ENCODE measurements at regions not wholly inside any gene's neighbourhood (a gene's known extent, or its start where the extent isn't known, plus 50 kb on each side); places are given as distances from the start of the nearest gene placed in this dataset.
"Not testable (repeated sequence)": the region's sequence is repeated elsewhere in the genome, so short reads cannot be mapped to it uniquely, and the experiment has no call there.

GRCh38 chr2:208686665-208687064 is 280.1 kb downstream of the PTH2R start:
- Histone ChIP-seq H3K4me3 (ENCODE audit: low read length in 3 of 3) (no peak overlapping the region), H3K9ac (ENCODE audit: low read length in 3 of 3) (no peak overlapping the region), H3K27ac (ENCODE audit: low read depth in 2 of 2, low read length in 2 of 2) (no peak overlapping the region), H3K36me3 (ENCODE audit: control insufficient read depth in 2 of 3, insufficient read depth in 3 of 3, low read length in 3 of 3) (no peaks in the 10 kb centered on the region), H3K27me3 (ENCODE audit: control insufficient read depth, insufficient read depth, low read length) (no peaks in the 10 kb centered on the region), H3K4me1 (ENCODE audit: control insufficient read depth in 2 of 3, insufficient read depth in 2 of 3, low read depth in 1 of 3, low read length in 3 of 3) (no peaks in the 10 kb centered on the region), H3K9me3 (ENCODE audit: control insufficient read depth in 2 of 3, insufficient read depth in 1 of 3, low read length in 3 of 3) (peaks cover 0 to 4% (median 2%) of the 10 kb centered on the region in 3 donors)
- DNase-seq (no peak), FAIRE-seq (peak; percentile 30)
- no peak for TF ChIP-seq CTCF (IDR thresholded peaks at IDR 0.05; ENCODE audit: borderline replicate concordance, extremely low read depth, insufficient read depth)
- intact Hi-C loops (cut with DNase I): no loop called here

- H3K9ac ChIP-seq (ENCODE audit: low read length in 3 of 3); H3K4me1 ChIP-seq (ENCODE audit: control insufficient read depth in 2 of 3, insufficient read depth in 2 of 3, low read depth in 1 of 3, low read length in 3 of 3); H3K27ac ChIP-seq (ENCODE audit: low read depth in 2 of 2, low read length in 2 of 2); H3K4me3 ChIP-seq (ENCODE audit: low read length in 3 of 3); FAIRE-seq; H3K27me3 ChIP-seq (ENCODE audit: control insufficient read depth, insufficient read depth, low read length); H3K9me3 ChIP-seq (ENCODE audit: control insufficient read depth in 2 of 3, insufficient read depth in 1 of 3, low read length in 3 of 3); intact Hi-C loops (cut with DNase I); DNase-seq; H3K36me3 ChIP-seq (ENCODE audit: control insufficient read depth in 2 of 3, insufficient read depth in 3 of 3, low read length in 3 of 3): not testable (repeated sequence)
These were observed 281.1 kb downstream of the PTH2R start for GRCh38 chr2:208687720-208688119.

GRCh38 chr2:208698114-208698513 is 291.5 kb downstream of the PTH2R start:
- intact Hi-C loops (cut with DNase I): no loop called here
- TF ChIP-seq CTCF (IDR thresholded peaks at IDR 0.05; ENCODE audit: borderline replicate concordance, extremely low read depth, insufficient read depth): no peak
- no peak for FAIRE-seq
- Histone ChIP-seq H3K9ac (ENCODE audit: low read length in 3 of 3) (no peak overlapping the region), H3K27me3 (ENCODE audit: control insufficient read depth, insufficient read depth, low read length) (no peaks in the 10 kb centered on the region), H3K4me1 (ENCODE audit: control insufficient read depth in 2 of 3, insufficient read depth in 2 of 3, low read depth in 1 of 3, low read length in 3 of 3) (no peaks in the 10 kb centered on the region), H3K9me3 (ENCODE audit: control insufficient read depth in 2 of 3, insufficient read depth in 1 of 3, low read length in 3 of 3) (no peaks in the 10 kb centered on the region), H3K27ac (ENCODE audit: low read depth in 2 of 2, low read length in 2 of 2) (no peak overlapping the region), H3K36me3 (ENCODE audit: control insufficient read depth in 2 of 3, insufficient read depth in 3 of 3, low read length in 3 of 3) (no peaks in the 10 kb centered on the region), H3K4me3 (ENCODE audit: low read length in 3 of 3) (no peak overlapping the region)
- DNase-seq: no peak

- no peaks in the 10 kb centered on the region for H3K27me3 ChIP-seq (ENCODE audit: control insufficient read depth, insufficient read depth, low read length)
- intact Hi-C loops (cut with DNase I): no loop called here
- H3K9ac ChIP-seq (ENCODE audit: low read length in 3 of 3): no peak overlapping the region
- no peaks in the 10 kb centered on the region for H3K4me1 ChIP-seq (ENCODE audit: control insufficient read depth in 2 of 3, insufficient read depth in 2 of 3, low read depth in 1 of 3, low read length in 3 of 3)
- FAIRE-seq: no peak
- no peak for TF ChIP-seq CTCF (IDR thresholded peaks at IDR 0.05; ENCODE audit: borderline replicate concordance, extremely low read depth, insufficient read depth)
- no peaks in the 10 kb centered on the region for H3K36me3 ChIP-seq (ENCODE audit: control insufficient read depth in 2 of 3, insufficient read depth in 3 of 3, low read length in 3 of 3)
- peaks cover 0 to 4% (median 0%) of the 10 kb centered on the region in 3 donors for H3K9me3 ChIP-seq (ENCODE audit: control insufficient read depth in 2 of 3, insufficient read depth in 1 of 3, low read length in 3 of 3)
- DNase-seq: peak in 1 of 5 donors; percentile 6
- no peak overlapping the region for H3K4me3 ChIP-seq (ENCODE audit: low read length in 3 of 3)
- no peak overlapping the region for H3K27ac ChIP-seq (ENCODE audit: low read depth in 2 of 2, low read length in 2 of 2)
These were observed 301.9 kb downstream of the PTH2R start for GRCh38 chr2:208708486-208708885.

Measured in kidney (tissue), 13 donors.